DMS53 treated with DMSO at 0.1 percent for 48 hours (cell line): ENCODE measurements at regions not wholly inside any gene's neighbourhood (a gene's known extent, or its start where the extent isn't known, plus 50 kb on each side); places are given as distances from the start of the nearest gene placed in this dataset.
"Not testable (repeated sequence)": the region's sequence is repeated elsewhere in the genome, so short reads cannot be mapped to it uniquely, and the experiment has no call there.

Experiments used
- DNase-seq: peaks from one replicate; lab custom pipeline; 2025; ENCODE audit not compliant: unreplicated experiment; lab: John Stamatoyannopoulos, UW

DNA sequence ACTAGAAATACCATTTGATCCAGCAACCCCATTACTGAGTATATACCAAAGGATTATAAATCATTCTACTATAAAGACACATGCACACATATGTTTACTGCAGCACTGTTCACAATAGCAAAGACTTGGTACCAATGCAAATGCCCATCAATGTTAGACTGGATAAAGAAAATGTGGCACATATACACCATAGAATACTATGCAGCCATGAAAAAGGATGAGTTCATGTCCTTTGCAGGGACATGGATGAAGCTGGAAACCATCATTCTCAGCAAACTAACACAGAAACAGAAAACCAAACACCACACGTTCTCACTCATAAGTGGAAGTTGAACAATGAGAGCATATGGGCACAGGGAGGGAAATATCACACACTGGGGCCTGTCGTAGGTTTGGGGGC, 106.0 kb downstream of the SPATA18 start:
- DNase-seq = not testable (repeated sequence)

- no peak for DNase-seq
Measured at GRCh38 chr4:52157641-52158316, 106.7 kb downstream of the SPATA18 start.

DNA sequence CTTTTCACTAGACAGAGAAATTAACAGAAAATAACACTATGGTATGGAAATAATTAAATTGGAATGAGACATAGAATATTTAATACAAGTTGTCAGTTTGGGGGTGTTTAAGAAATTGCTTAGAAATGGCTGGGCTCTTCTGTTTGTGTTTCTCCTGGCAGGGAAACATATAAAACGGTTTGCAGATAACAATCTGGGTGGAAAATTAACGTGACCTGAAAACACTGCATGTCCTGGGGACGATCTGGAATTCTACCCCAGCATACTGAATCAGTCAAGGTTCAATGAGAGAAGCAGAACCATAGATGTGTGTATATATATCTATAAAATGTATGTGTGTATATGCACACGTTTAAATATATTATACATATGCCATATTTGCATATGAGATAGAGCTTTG, 109.8 kb downstream of the SPATA18 start:
- DNase-seq = no peak

DNA sequence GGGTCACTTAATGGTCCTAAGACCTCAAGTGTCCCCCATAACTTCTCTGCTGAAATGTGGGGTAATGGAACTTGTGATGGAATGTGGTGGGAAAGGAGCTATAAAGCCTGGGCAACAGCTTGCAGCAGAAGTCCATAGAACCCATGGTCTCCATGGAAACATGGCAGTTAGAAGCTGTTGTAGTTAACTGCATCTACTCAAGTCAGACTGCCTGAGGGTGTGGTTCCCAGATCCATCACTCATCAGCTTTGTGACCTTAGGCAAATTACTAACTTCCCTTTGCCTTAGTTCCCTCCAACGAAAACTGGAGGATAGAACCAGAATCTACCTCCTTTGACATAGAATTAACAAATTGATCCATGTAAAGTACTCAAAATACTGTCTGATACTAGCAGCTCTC, 113.0 kb downstream of the SPATA18 start:
- no peak for DNase-seq

DNA sequence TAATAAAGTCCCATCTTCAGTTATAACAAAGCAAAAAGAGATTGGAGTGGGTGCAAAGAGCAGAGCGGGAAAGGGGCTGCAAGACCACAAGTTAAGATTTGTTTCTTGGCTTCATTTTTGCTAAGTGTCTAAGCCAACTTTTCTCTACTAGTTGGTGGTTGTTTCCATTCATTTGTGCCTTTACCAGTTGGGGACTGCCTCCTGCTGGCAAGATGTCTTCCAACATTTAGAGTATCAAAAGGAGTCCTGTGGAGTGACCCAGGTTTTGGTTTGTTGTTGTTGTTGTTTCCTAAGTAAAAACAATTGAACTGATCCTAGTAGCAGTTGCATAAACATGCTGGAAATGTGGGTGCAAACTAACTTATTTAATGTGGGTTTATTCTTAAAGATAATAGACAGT, 121.1 kb downstream of the SPATA18 start:
- DNase-seq = no peak

- no peak for DNase-seq
Measured at GRCh38 chr4:52173470-52174045, 122.5 kb downstream of the SPATA18 start.

DNA sequence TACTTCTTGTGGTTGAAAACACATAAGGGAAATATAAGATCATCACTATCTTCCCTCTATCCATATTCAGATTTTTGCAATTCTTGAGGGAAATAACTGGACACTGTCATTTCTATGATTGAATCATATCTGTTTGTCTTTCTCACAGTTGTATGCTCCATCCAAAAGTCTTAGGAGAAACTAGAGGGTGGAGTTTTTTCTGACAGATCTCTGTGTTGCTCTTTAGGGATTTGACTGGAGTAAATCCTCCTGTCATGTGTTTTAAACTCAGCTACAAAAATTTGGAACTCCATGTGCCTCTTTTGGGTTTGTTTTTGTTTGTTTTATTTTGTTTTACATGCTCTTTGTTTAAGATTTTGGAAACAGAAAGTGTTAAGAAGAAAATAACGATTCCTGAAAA, 136.5 kb downstream of the SPATA18 start:
- DNase-seq = no peak

- no peak for DNase-seq
Measured at GRCh38 chr4:52192001-52192400, 140.9 kb downstream of the SPATA18 start.

DNA sequence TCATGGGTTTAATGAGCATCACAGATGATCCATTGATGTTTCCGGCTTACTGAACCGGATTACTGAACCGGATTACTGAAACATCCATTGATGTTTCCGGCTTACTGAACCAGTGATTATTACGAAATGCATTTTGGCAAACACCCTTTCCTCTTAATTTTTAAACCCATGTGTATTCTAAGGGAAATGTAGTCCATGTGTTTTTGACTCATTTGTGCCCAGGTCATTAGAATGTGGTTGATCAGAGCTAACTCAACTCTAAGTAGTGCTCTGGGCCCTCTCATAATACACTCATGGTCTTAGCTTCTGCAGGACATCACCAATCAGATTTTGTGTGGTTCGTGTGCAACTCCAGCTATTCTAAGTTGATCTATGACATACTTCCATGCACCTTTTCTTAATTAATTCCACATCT, 141.6 kb downstream of the SPATA18 start:
- no peak for DNase-seq

DNA sequence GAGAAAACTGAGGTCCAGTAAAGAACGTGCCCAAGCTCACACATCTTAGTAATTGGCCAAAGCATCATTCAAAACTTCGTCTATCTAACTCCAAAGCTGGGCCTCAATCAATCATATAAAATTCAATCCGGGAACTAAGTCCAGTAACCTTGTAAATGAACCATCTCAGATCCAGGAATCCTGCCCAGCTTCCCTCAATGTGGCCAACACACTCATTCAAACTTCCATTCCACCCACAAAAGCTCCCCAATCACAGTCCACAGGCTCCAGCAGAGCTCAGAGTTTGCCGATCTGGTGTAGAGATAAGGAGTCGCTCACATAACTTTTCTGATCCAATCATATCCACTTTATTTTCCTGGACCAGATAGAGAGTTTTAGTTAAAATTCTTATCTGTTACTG, 144.8 kb downstream of the SPATA18 start:
- no peak for DNase-seq

DNA sequence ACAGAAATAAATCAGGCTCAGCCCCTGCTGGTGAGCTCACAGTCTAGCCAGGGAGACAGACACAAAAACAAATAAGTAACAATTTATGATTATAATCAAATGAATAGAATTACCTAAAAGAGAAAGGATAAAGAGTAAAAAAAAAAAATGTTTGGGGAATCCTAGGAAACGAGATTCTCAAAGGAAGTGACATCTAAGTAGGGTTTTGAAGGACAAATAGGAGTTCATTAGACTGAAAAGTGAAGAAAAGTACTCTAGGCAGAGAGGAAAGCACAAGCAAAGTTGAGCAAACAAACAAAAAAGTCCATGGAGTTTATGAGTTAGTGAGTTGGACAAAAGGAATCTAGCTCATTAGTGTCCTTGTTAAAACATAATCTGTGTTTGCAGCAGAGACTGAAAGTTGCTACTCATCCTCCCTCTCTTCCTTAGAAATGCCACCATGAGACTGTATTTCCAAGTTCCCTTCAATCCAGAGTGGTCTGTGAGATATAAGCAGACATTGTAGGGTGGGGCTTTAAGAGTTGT, 145.6 kb downstream of the SPATA18 start:
- no peak for DNase-seq

DNA sequence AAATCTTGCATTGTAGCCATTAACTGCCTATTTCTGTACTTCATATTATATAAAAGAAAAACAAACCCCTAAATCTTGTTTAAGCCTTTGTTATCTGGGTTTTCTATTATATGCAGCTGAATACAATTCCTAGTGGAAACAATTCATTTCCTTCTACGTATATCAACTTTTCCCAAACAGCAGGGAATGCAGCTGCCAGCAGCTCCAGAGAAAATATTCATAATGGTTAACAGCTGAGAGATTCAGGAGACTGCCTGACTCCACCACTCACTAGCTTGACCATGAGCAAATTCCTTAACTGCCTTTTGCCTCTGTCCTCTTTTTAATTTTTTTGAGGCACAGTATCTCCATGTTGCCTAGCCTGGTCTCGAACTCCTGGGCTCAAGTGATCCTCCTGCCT, 146.2 kb downstream of the SPATA18 start:
- DNase-seq = no peak

DNA sequence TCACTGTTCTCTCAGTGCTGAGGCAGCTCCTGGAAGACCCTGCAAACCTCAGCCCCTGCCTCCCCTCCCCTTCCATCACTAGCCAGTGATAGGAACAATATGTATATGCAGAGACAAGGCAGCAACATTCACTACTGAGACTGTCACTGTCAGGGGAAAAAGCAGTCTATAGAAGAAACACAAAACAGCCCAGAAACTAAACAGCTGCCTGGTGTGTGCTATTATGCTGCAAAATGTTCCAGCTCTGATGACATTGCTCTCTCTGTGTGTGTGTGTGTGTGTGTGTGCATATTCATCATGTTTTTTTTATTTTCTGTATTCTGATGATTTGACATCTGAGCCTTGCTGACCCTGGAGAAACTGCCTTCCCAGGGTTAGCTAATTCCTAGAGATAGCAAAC, 147.2 kb downstream of the SPATA18 start:
- no peak for DNase-seq

GRCh38 chr4:52199574-52200338, 148.7 kb downstream of the SPATA18 start:
- DNase-seq = no peak

DNA sequence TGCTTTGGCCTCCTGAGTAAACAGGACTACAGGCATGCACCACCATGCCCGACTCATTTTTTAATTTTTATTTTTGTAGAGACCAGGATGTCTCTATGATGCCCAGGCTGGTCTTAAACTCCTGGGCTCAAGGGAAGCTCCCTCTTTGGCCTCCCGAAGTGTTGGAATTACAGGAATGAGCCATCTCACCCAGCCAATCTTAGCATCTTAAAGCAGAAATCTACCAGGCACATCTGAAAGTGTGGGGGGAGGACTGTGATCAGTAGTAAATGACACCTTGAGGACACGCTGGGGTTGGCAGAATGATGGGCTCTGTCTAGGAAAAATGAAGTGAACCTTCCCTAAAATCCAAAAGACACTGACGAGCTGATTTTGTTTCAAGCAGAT, 149.2 kb downstream of the SPATA18 start:
- DNase-seq = no peak

- no peak for DNase-seq
Measured at GRCh38 chr4:52201715-52202114, 150.6 kb downstream of the SPATA18 start.

- no peak for DNase-seq
Measured at GRCh38 chr4:52202251-52202779, 151.2 kb downstream of the SPATA18 start.

GRCh38 chr4:52202931-52203330, 151.8 kb downstream of the SPATA18 start:
- DNase-seq = no peak

- DNase-seq = no peak
Measured at GRCh38 chr4:52203351-52203750, 152.2 kb downstream of the SPATA18 start.

DNA sequence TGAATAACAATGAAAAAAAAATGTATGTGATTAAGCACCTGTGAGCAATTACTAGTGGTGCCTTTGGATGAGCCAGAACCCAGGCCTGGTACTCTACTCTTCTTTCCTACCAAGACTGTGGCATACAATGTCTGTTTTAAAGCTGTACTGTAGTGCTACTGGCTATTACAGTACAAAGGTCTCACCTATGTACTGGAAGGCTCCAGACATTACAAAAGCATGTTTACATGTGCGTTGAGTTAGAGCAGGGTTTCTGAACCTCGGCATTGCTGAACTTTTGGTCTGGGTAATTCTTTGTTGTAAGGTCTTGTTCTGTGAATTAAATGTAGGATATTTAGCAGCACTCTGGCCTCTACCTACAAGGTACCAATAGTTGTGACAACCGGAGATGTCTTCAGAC, 153.8 kb downstream of the SPATA18 start:
- no peak for DNase-seq

- not testable (repeated sequence) for DNase-seq
Measured at GRCh38 chr4:52207146-52207545, 156.0 kb downstream of the SPATA18 start.

- DNase-seq = no peak
Measured at GRCh38 chr4:52212702-52213101, 161.6 kb downstream of the SPATA18 start.
